ENCODE measurements at regions not wholly inside any gene's neighbourhood (a gene's known extent, or its start where the extent isn't known, plus 50 kb on each side); places are given as distances from the start of the nearest gene placed in this dataset.

DNA sequence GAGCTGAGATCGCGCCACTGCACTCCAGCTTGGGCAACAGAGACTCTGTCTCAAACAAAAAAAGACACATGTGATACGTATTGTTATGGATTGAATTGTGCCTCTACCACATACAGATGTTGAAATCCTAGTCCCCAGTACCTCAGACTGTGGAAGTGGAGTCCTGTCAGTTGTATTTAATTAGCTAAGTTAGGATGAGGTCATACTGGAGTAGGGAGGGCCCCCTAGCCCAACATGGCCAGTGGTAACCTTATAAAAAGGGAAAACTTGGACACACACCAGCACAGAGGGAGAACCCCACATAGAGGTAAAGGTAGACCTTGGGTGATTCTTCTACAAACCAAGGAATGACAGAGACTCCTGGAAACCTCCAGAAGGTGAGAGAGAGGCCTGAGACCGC lies 119.8 kb downstream of the GADD45G start:
- no peak overlapping the region for H3K4me3 ChIP-seq (ENCODE audit: low read depth, low read length)
- TF ChIP-seq, protein P1, sequence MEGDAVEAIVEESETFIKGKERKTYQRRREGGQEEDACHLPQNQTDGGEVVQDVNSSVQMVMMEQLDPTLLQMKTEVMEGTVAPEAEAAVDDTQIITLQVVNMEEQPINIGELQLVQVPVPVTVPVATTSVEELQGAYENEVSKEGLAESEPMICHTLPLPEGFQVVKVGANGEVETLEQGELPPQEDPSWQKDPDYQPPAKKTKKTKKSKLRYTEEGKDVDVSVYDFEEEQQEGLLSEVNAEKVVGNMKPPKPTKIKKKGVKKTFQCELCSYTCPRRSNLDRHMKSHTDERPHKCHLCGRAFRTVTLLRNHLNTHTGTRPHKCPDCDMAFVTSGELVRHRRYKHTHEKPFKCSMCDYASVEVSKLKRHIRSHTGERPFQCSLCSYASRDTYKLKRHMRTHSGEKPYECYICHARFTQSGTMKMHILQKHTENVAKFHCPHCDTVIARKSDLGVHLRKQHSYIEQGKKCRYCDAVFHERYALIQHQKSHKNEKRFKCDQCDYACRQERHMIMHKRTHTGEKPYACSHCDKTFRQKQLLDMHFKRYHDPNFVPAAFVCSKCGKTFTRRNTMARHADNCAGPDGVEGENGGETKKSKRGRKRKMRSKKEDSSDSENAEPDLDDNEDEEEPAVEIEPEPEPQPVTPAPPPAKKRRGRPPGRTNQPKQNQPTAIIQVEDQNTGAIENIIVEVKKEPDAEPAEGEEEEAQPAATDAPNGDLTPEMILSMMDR (IDR thresholded peaks at IDR 0.05; ENCODE audit: insufficient read depth, low read depth, low read length, missing control alignments): no peak
- no peak for DNase-seq (ENCODE audit: low read depth)

DNA sequence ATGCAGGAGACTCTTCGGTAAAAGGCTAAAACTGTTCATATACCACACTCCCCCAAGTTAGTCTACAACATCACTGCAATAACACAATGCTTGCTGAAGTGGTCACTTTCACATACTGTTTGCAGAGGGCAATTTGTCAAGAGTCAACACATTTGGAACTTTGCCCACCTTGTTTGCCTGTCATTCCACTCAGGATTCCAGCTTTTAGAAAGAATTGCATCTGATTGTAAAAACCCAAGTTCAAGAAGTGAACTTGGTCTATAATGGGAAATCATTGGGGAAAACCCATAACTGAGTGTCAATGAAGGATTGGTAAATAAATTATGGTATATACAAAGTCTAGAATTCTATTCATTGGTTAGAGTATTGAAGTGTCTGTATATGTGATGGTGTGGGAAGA lies 120.5 kb downstream of the GADD45G start:
- H3K4me3 ChIP-seq (ENCODE audit: low read depth, low read length): no peak overlapping the region
- TF ChIP-seq, protein P1 (IDR thresholded peaks at IDR 0.05; ENCODE audit: insufficient read depth, low read depth, low read length, missing control alignments): no peak
- no peak for DNase-seq (ENCODE audit: low read depth)

DNA sequence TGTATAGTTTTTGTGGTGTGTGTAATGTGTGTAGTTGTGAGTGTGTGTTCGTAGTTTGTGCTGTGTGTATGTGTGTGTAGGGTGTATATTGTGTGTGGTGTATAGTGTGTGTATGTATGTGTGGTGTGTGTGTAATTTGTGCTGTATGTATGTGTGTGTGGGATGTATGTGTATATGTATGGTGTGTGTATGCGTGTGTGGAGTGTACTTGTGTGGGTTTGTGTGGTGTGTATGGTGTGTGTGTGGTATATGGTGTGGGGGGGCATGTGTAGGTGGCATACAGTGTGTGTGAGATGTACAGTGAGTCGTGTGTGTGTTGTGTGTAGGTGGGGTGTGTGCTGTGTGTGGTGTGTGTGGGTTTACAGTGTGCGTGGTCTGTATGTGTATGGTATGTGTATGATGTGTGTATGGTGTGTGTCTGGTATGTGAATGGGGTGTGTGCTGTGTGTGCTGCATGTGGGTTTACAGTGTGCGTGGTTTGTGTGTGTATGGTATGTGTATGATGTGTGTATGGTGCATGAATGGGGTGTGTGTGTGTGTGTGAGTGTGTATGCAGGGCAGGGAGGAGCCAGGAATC lies 125.2 kb downstream of the GADD45G start:
- TF ChIP-seq, protein P1 (IDR thresholded peaks at IDR 0.05; ENCODE audit: insufficient read depth, low read depth, low read length, missing control alignments): no peak
- H3K4me3 ChIP-seq (ENCODE audit: low read depth, low read length): no peak overlapping the region
- DNase-seq (ENCODE audit: low read depth): no peak

DNA sequence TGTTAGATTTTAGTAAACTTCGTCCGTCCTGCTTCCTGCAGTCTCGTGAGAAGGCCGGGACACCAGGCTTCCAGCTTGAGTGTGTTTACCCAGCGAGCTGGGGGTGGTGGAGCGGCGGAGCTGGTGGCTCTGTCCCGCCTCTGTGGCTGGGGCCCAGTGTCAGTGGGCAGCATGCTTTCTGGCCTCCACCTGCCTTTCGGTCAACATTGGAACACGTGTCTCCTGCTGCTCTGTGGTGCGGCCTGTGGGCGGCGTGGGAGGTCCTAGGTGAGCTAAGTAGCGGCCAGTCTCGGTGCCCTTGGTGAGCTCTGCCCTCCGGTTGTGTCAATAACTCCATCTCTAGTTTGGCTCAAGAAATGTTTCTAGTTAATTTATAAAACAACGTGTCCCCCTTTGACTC lies 125.9 kb downstream of the GADD45G start:
- no peak for DNase-seq (ENCODE audit: low read depth)
- no peak overlapping the region for H3K4me3 ChIP-seq (ENCODE audit: low read depth, low read length)
- TF ChIP-seq, protein P1 (IDR thresholded peaks at IDR 0.05; ENCODE audit: insufficient read depth, low read depth, low read length, missing control alignments): no peak

DNA sequence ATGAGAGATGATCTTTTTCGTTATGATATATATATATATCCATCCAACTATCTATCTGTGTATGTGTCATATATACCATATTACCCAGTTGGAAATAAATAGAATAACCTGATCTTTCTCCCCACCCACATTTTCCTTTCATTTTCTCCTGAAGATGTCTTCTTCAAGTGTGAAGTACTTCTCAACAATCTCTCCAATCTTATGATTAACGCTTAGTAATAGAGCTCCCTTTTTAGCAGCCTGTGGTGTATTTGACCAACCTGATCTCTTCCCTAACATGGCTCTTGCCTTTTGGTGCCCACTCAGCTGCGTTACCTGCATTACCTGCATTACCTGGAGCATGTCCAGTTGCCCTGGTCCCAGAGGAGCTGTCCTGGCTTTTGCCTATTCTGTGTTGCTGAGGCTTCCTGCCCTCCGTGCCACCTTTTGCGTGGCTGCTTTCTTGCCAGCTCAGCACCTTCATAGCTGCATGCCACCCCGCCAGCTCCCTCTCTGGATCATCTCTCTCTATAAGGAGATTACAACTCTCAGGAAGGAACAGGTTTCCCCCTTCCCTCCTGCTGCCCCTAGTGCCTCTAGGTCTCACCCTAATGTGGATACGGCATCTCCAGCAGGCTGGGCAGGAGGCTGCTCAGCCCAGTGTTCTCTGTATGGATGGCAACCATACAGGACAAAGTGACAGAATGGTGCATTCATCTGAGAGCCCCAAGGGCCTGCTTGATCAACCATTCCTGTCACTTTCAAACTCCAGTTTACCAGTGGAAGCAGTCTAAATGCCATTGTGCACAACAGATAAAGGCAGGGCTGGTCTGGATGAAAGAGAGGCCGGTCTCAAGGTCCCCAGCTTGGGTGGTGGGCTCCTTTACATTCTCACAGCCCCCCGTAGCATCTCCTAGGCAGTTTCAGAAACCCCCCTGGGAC lies 126.7 kb downstream of the GADD45G start:
- DNase-seq (ENCODE audit: low read depth): no peak
- no peak overlapping the region for H3K4me3 ChIP-seq (ENCODE audit: low read depth, low read length)
- TF ChIP-seq, protein P1 (IDR thresholded peaks at IDR 0.05; ENCODE audit: insufficient read depth, low read depth, low read length, missing control alignments): no peak

DNA sequence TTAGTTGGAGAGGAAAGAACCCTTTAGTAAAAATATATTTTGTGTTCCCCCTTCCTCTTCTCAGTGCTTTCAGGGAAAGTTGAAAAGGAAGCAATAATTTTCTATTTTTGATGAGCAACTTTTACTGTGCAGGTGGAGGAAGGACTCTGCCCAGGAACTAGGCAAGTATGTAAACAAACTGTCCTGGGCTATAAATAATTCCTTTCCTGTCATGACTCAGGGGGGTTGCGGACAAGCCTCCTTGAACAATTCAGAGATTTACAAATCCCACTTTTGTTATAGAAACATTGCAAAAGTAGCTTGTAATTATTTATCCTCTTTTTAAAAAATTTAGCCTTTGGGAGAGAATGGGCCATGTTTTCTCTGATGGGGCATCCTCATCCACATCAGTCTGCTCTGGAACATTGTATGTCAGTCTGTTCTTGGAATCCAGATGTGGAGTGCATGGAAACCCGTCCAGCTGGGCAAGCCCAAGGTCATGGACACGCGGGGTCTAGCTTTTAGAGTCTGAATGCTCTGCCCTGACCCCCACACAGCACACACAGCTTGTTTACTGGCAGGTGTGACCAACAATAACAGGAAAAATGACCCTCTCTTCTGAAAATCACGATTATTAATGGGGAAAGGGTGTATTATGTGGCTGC lies 127.6 kb downstream of the GADD45G start:
- no peak overlapping the region for H3K4me3 ChIP-seq (ENCODE audit: low read depth, low read length)
- DNase-seq (ENCODE audit: low read depth): no peak
- TF ChIP-seq, protein P1 (IDR thresholded peaks at IDR 0.05; ENCODE audit: insufficient read depth, low read depth, low read length, missing control alignments): no peak

Measured in GM12865 (cell line).